ENCODE measurements at regions not wholly inside any gene's neighbourhood (a gene's known extent, or its start where the extent isn't known, plus 50 kb on each side); places are given as distances from the start of the nearest gene placed in this dataset.

DNA sequence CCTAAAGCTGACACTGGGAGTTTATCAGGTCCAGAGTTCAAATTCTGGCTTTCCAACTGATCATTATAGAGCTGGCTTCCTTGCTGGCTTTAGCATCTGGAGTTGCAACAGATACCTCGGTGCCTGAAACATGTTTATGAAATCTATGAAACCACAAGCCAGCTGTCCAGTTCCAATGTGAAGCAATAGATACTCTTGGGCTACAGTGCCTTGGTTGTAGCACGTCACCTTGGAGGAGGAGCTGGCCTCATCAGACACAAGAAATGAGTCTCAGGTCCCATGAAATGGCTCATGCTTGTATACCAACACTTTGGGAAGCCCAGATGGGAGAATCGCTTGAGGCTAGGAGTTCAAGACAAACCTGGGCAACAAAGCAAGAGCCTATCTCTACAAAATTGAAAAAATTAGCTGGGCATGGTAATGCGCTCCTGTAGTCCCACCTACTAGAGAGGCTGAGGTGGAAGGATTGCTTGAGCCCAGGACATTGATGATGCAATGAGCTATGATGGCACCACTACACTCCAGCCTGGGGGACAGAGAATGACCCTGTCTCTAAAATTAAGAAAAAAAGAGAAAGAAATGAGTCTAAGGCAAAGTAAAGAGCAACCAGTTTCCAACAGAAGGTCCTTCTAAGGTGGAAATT, 132.5 kb upstream of the ZNF648 start:
- DNase-seq = no peak

DNA sequence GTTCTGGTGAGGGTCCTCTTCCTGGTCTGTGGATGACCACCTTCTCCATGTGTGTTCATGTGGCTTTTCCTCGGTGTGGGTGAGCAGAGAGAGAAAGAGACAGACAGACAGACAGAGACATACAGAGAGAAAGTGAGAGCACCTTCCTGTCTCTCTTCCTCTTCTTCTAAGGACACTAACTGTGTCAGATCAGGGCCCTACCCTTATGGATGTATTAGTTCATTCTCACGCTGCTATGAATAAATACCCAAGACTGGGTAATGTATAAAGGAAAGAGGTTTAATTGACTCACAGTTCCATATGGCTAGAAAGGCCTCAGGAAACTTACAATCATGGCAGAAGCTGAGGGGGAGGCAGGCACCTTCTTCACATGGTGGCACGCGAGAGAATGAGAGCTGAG, 131.5 kb upstream of the ZNF648 start:
- DNase-seq = no peak

DNA sequence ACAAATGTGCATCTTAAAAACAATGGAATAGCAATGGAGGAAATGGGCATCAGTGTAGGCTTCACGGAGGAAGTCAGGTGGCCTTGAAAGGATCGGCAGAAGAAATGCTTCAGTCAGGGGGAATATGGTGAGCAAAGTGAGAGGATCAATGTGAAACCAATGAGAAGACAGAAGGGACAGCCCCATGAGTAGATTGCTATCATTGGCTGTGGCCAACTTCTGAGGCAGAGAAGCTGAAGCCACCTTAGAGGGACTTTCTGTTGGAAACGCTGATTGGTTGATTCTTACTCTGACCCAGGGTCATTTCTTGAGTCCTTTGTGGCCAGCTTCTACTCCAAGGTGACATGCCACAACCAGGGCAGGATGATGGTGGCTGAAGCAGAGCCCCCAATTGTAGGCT, 130.7 kb upstream of the ZNF648 start:
- DNase-seq = no peak

GRCh38 chr1:182191381-182192115, 130.0 kb upstream of the ZNF648 start:
- no peak for DNase-seq

DNA sequence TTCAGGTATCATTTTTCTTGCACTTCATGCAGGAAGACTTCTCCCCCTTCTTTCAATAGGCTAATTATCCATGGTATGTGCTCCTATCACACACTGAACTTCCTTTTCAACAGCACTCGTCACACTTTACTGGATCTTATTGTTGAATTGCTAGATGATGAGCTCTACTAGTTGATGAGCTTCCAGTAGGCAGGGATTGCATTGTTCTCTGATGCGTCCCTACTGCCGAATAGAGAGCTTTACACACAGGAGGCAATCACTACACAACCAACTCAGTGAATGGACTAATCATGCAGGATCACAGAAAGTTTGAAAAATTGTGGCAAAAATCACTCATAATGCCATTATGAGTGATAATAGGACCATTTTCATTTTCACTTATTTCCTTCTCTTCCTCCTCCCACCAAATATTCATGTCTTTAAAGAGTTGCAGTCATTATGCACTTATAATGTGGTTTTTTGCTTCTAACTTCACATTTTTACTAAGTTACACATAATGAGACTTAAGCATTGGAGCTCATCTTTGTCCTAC, 128.1 kb upstream of the ZNF648 start:
- no peak for DNase-seq

DNA sequence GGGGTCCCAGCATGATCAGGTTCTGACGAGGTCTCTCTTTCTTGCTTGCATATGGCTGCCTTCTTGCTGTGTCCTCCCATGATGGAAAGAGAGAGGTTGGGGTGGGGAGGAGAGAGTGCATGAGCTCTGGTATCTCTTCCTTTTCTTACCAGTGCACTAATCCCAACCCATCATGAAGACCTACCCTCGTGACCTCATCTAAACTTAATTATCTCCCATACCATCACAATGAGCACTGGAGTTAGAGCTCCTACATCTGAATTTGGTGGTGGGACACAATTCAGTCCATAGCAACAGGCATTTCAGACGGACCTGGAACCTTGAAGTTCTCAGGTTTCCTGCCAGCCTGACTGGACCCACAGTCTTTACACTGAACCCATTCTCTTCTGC, 125.2 kb upstream of the ZNF648 start:
- DNase-seq = no peak

DNA sequence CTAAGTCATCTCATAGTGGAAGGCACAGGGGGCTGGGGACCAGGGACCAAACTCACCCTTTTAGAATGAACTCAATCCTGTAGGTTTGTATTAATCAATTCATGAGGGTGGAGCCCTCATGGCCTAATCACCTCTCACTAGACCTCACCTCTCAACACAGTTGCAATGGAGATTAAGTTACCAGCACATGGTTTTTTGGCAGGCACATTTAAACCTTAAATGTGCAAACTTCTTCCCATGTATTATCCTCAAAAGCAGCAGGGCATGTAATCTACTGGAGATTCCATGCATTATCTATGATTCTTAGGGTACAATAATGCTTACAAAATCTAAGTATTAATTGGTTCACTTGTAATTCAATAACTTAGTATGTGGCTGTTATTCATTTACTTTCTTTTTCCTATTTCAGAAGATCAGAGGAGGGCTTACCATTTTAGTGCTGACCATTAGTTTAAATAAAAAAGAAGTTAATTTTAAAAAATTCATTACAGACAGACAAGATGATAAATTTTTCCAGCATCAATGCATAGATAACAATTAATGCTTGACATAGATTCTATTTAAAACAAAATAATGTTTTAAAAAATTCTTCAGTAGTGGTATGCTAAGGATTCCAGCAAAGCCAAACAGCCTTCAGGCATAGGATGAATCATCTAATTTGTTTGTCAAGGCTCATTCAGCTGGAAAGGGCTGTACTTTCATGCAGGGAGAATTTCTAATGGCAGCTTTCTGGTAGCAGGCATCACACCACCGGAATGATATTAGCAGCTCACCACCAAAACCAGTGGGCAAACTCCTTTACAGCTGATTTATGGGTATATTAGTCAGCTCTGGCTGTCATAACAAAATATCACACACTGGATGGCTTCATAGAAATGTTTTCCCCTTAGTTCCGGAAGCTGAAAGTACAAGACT, 124.6 kb upstream of the ZNF648 start:
- peak; percentile 85 for DNase-seq

- DNase-seq = no peak
Observed at GRCh38 chr1:182185136-182185535, 123.6 kb upstream of the ZNF648 start.

- DNase-seq = no peak
Observed at GRCh38 chr1:182183606-182184005, 122.1 kb upstream of the ZNF648 start.

GRCh38 chr1:182182311-182182710, 120.8 kb upstream of the ZNF648 start:
- DNase-seq = no peak

GRCh38 chr1:182181167-182181572, 119.7 kb upstream of the ZNF648 start:
- no peak for DNase-seq

GRCh38 chr1:182175361-182175931, 113.9 kb upstream of the ZNF648 start:
- no peak for DNase-seq

- DNase-seq = no peak
Observed at GRCh38 chr1:182174513-182174855, 113.0 kb upstream of the ZNF648 start.

GRCh38 chr1:182173808-182174512, 112.4 kb upstream of the ZNF648 start:
- DNase-seq = no peak

DNA sequence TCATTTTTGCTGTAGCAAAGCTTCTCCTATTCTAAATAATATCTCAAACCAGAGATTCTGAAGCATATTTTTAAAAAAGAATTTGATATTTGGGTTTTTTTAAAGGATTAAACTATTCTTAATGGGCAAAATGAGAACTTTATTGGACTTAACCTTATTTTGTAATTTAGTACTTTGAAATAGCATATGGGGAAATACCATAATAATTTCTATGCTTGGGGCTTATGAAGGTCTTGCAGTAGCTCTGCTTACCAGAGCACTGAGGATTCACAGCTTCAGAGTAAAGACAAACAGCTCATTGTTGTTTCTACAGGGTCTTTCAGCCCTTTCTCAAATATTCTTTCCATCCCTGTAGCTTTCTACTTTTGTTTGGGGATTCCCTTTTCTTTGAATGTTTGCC, 111.2 kb upstream of the ZNF648 start:
- no peak for DNase-seq

GRCh38 chr1:182170891-182171461, 109.5 kb upstream of the ZNF648 start:
- no peak for DNase-seq

- no peak for DNase-seq
Observed at GRCh38 chr1:182169203-182169602, 107.7 kb upstream of the ZNF648 start.

- no peak for DNase-seq
Observed at GRCh38 chr1:182166750-182167149, 105.2 kb upstream of the ZNF648 start.

DNA sequence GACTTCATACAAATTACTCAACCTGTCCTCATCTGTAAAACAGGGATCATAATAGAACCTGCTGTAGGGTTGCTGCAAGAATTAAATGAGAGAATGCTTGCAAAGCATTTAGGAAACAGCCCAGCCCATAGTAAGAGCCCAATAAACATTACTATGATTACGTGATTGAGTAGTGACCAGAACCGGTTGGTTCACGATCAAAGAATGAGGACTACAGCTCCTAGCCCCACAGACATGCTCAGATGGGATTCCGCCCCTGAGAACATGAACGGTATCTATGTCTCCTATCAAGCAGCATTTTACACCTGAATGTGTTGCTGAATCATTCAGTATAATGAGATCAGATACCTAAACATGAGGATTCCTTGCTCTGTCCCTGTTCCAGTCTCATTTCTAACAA, 104.8 kb upstream of the ZNF648 start:
- DNase-seq = no peak

DNA sequence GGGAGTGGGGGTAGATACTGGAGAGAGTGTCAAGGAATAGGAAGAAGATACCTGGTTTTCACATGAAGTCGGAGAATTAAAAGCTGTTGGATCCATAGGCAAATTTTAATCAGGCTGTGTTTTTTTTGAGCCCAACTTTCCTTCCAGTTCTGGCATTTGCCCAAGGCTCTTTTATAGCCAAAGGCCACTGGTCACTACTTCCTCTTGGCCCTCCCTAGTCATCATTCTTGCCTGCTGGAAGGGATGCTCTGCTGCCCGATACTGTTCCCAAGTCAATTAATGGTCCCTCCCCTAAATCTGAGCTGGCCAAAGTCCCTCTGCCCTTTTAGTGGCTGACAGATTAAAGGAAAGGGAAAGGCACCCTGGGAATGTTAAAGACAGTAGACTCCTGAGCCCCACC, 102.8 kb upstream of the ZNF648 start:
- DNase-seq = no peak

- no peak for DNase-seq
Observed at GRCh38 chr1:182163821-182164223, 102.3 kb upstream of the ZNF648 start.

- no peak for DNase-seq
Observed at GRCh38 chr1:182159443-182159842, 97.9 kb upstream of the ZNF648 start.

Data from fibroblast of skin of back (primary cell).